Caco-2 (cell line): ENCODE measurements at regions not wholly inside any gene's neighbourhood (a gene's known extent, or its start where the extent isn't known, plus 50 kb on each side); places are given as distances from the start of the nearest gene placed in this dataset.

Source experiments
- BruUV-seq: library from RNA; stranded (reverse); fragments of 400-500 nt; replicated peaks from 2 replicates; lab custom pipeline; 2021; lab: Mats Ljungman, UMichigan
- CTCF ChIA-PET: fragments of 300-600 bp; sonication (Branson Sonifier 250); formaldehyde crosslinking; loops from one replicate; lab custom pipeline; 2022; ENCODE audit warnings: antibody characterized with exemption; lab: Charles Lee
- POLR2A ChIA-PET: fragments of 300-600 bp; sonication (Branson Sonifier 250); formaldehyde crosslinking; loops from one replicate; lab custom pipeline; 2022; ENCODE audit warnings: antibody characterized with exemption; lab: Charles Lee
- DNase-seq, 2 experiments: peaks; one replicate each; pipeline versions ENCODE4 v3.0.0 to v3.0.0-alpha.2; 2020 to 2022
- H3K27me3 ChIP-seq: replicated peaks from 2 replicates; pipeline ENCODE4 v1.6.0; 2011; ENCODE audit warnings: low read length; ENCODE audit not compliant: control insufficient read depth, insufficient read depth
- H3K36me3 ChIP-seq: 2 replicates; pipeline ENCODE4 v1.5.1; 2011; ENCODE audit warnings: low read length; ENCODE audit not compliant: control insufficient read depth, insufficient read depth
- H3K4me1 ChIP-seq: fragments of 250-450 bp; sonication (Bioruptor Pico); 2 replicates; pipeline ENCODE4 v1.5.1; 2020; ENCODE audit warnings: mild to moderate bottlenecking
- H3K4me3 ChIP-seq: 2 replicates; pipeline ENCODE4 v1.5.1; 2011; ENCODE audit warnings: low read depth, mild to moderate bottlenecking, control low read depth, low read length
- H3K9me3 ChIP-seq: fragments of 250-450 bp; sonication (Bioruptor Pico); 2 replicates; pipeline ENCODE4 v1.5.1; 2020; ENCODE audit warnings: mild to moderate bottlenecking, moderate library complexity
- H3K27ac Mint-ChIP-seq: one replicate; pipeline ENCODE4 v1.8.0; 2022; ENCODE audit warnings: mixed read lengths; ENCODE audit not compliant: unreplicated experiment
- H3K27me3 Mint-ChIP-seq: one replicate; pipeline ENCODE4 v1.8.0; 2022; ENCODE audit warnings: mixed read lengths; ENCODE audit not compliant: insufficient read depth, unreplicated experiment
- H3K36me3 Mint-ChIP-seq: one replicate; pipeline ENCODE4 v1.8.0; 2022; ENCODE audit warnings: mild to moderate bottlenecking, mixed read lengths; ENCODE audit not compliant: insufficient read depth, unreplicated experiment
- H3K4me1 Mint-ChIP-seq: one replicate; pipeline ENCODE4 v1.8.0; 2022; ENCODE audit warnings: low read depth, mixed read lengths; ENCODE audit not compliant: unreplicated experiment
- H3K4me3 Mint-ChIP-seq: one replicate; pipeline ENCODE4 v1.8.0; 2022; ENCODE audit warnings: mild to moderate bottlenecking, moderate library complexity, mixed read lengths; ENCODE audit not compliant: unreplicated experiment
- H3K9me3 Mint-ChIP-seq: one replicate; pipeline ENCODE4 v1.8.0; 2022; ENCODE audit warnings: mixed read lengths; ENCODE audit not compliant: unreplicated experiment
- intact Hi-C: fragments of 100-400 bp; cut with micrococcal nuclease; formaldehyde crosslinking; loops from one replicate; pipeline ENCODE4 v1.10.0; 2022; ENCODE audit not compliant: unreplicated experiment
- TF ChIP-seq, protein P1 (sequence below), 2 experiments: fragments of 200-600 bp in 1 of 2; IDR thresholded peaks; 1 replicate in 1 of 2; 2 replicates in 1 of 2; pipeline versions ENCODE4 v1.5.1 to v1.8.0; 2011 to 2022; ENCODE audit warnings: antibody characterized with exemption in 1 of 2, control low read depth in 1 of 2, inconsistent platforms in 1 of 2, low read depth in 1 of 2, low read length in 1 of 2, mild to moderate bottlenecking in 1 of 2, moderate library complexity in 1 of 2; ENCODE audit not compliant: insufficient read depth in 1 of 2, severe bottlenecking in 1 of 2, unreplicated experiment in 1 of 2

DNA sequence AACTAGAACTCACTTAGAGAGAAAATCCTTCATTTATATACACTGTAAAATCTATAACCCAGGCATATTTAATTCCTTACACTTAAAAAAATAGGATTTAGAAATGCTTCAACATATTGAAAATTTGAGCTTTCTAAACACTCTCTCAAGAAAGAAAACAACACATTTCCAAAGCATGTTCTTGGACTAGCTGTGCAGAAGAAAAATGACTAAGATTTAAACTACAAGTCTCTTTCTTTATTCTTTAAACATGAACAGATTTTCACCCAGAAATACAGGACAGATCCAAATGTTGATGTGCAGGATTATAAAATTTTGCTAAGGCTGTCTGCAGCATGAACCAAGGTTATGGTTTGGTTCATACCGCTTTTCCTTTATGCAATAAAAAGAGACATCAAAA lies 77.7 kb upstream of the TUSC1 start:
- Mint-ChIP-seq H3K9me3 (no peaks in the 10 kb centered on the region), H3K27me3 (no peaks in the 10 kb centered on the region), H3K4me1 (no peaks in the 10 kb centered on the region), H3K4me3 (no peak overlapping the region), H3K27ac (no peak overlapping the region), H3K36me3 (no peaks in the 10 kb centered on the region)
- intact Hi-C loops, result no loop called here
- no TSS peak for BruUV-seq
- Histone ChIP-seq H3K27me3 (no peaks in the 10 kb centered on the region), H3K36me3 (no peaks in the 10 kb centered on the region), H3K4me1 (no peaks in the 10 kb centered on the region), H3K4me3 (no peak overlapping the region), H3K9me3 (no peaks in the 10 kb centered on the region)
- CTCF ChIA-PET, result no interaction called here
- no peak for DNase-seq
- TF ChIP-seq, protein P1, sequence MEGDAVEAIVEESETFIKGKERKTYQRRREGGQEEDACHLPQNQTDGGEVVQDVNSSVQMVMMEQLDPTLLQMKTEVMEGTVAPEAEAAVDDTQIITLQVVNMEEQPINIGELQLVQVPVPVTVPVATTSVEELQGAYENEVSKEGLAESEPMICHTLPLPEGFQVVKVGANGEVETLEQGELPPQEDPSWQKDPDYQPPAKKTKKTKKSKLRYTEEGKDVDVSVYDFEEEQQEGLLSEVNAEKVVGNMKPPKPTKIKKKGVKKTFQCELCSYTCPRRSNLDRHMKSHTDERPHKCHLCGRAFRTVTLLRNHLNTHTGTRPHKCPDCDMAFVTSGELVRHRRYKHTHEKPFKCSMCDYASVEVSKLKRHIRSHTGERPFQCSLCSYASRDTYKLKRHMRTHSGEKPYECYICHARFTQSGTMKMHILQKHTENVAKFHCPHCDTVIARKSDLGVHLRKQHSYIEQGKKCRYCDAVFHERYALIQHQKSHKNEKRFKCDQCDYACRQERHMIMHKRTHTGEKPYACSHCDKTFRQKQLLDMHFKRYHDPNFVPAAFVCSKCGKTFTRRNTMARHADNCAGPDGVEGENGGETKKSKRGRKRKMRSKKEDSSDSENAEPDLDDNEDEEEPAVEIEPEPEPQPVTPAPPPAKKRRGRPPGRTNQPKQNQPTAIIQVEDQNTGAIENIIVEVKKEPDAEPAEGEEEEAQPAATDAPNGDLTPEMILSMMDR (IDR thresholded peaks at IDR 0.05; ENCODE audit: insufficient read depth in 1 of 2, low read depth in 1 of 2, low read length in 1 of 2, severe bottlenecking in 1 of 2, unreplicated experiment in 1 of 2), result no peak
- POLR2A ChIA-PET, result no interaction called here

DNA sequence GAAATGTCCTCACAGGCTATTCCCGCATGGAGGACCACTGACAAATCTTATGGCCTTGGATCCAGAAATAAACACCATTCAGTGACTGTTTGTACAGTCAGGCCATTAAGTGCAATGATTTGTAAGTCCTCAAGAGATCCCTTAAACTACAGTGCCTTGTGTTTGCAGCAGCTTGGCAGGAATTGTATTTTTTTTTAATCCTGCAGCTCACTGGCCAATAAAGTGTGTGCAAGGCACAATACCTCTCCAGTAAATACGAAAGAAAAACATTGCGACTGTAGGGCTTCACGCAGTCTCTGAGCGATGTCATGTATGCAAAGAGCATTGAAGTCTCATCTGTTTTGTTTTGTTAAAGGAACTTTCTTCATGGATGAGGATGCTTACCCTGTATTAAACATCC lies 74.2 kb upstream of the TUSC1 start:
- H3K4me1 Mint-ChIP-seq, result no peaks in the 10 kb centered on the region
- no peak overlapping the region for H3K27ac Mint-ChIP-seq
- ChIA-PET CTCF (no interaction called here), POLR2A (no interaction called here)
- no peaks in the 10 kb centered on the region for H3K36me3 ChIP-seq
- no peaks in the 10 kb centered on the region for H3K4me1 ChIP-seq
- H3K4me3 Mint-ChIP-seq, result no peak overlapping the region
- H3K27me3 Mint-ChIP-seq, result no peaks in the 10 kb centered on the region
- intact Hi-C loops, result no loop called here
- H3K36me3 Mint-ChIP-seq, result no peaks in the 10 kb centered on the region
- no peak for DNase-seq
- H3K4me3 ChIP-seq, result no peak overlapping the region
- TF ChIP-seq, protein P1 (IDR thresholded peaks at IDR 0.05; ENCODE audit: insufficient read depth in 1 of 2, low read depth in 1 of 2, low read length in 1 of 2, severe bottlenecking in 1 of 2, unreplicated experiment in 1 of 2), result no peak
- no peaks in the 10 kb centered on the region for H3K9me3 ChIP-seq
- no peaks in the 10 kb centered on the region for H3K27me3 ChIP-seq
- no peaks in the 10 kb centered on the region for H3K9me3 Mint-ChIP-seq
- BruUV-seq, result no TSS peak

DNA sequence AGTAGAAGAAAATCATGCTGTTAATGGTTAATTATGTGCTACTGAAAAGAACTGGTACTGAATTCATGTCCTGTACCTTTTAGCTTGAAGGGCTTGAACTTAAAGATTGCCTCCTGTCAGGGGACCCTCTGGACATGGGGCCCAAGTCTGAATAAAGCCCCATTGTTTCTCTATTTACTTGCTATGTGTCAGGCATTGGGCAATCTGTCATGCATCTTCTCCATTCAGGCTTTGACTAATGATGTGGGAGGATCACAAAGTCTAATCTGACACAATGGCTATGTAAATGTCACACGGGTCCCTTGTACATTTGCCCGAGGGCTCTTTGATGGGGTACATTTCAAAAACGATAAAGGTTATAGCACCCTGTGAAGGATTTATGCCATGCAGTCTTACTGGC lies 64.0 kb upstream of the TUSC1 start:
- Histone ChIP-seq H3K4me1 (no peaks in the 10 kb centered on the region), H3K27me3 (no peaks in the 10 kb centered on the region), H3K36me3 (no peaks in the 10 kb centered on the region), H3K9me3 (no peaks in the 10 kb centered on the region), H3K4me3 (no peak overlapping the region)
- no peaks in the 10 kb centered on the region for H3K9me3 Mint-ChIP-seq
- no peak for DNase-seq
- H3K4me1 Mint-ChIP-seq, result no peaks in the 10 kb centered on the region
- POLR2A ChIA-PET, result no interaction called here
- no peak overlapping the region for H3K27ac Mint-ChIP-seq
- intact Hi-C loops, result no loop called here
- TF ChIP-seq, protein P1 (IDR thresholded peaks at IDR 0.05; ENCODE audit: insufficient read depth in 1 of 2, low read depth in 1 of 2, low read length in 1 of 2, severe bottlenecking in 1 of 2, unreplicated experiment in 1 of 2), result no peak
- CTCF ChIA-PET, result no interaction called here
- BruUV-seq, result no TSS peak
- H3K36me3 Mint-ChIP-seq, result no peaks in the 10 kb centered on the region
- H3K4me3 Mint-ChIP-seq, result no peak overlapping the region
- no peaks in the 10 kb centered on the region for H3K27me3 Mint-ChIP-seq
